Mammary epithelial cell (primary cell): ENCODE measurements at regions not wholly inside any gene's neighbourhood (a gene's known extent, or its start where the extent isn't known, plus 50 kb on each side); places are given as distances from the start of the nearest gene placed in this dataset.

Experiments used
- CTCF ChIP-seq, 2 donors: IDR thresholded peaks in 1 of 2; conservative IDR thresholded peaks in 1 of 2; 2 replicates each; pipeline ENCODE4 v1.5.1; 2011 to 2012; ENCODE audit warnings: inconsistent platforms in 2 of 2, low read length in 2 of 2, mild to moderate bottlenecking in 2 of 2, control low read depth in 1 of 2, low read depth in 1 of 2; ENCODE audit not compliant: insufficient read depth in 1 of 2; ENCODE audit errors: extremely low read depth in 1 of 2
- EZH2 ChIP-seq: IDR thresholded peaks from 2 replicates; pipeline ENCODE4 v1.6.1; 2012; ENCODE audit warnings: low read length, inconsistent platforms, borderline replicate concordance

GRCh38 chr2:52931660-52932059, 835.9 kb upstream of the CHAC2 start:
- TF ChIP-seq CTCF (conservative IDR thresholded peaks at IDR 0.05 in 1 of 2, IDR thresholded peaks at IDR 0.05 in 1 of 2; ENCODE audit: extremely low read depth in 1 of 2, insufficient read depth in 1 of 2, low read depth in 1 of 2, low read length in 2 of 2) (no peak), EZH2 (no peak)
